ENCODE measurements at regions not wholly inside any gene's neighbourhood (a gene's known extent, or its start where the extent isn't known, plus 50 kb on each side); places are given as distances from the start of the nearest gene placed in this dataset.
"Not testable (repeated sequence)": the region's sequence is repeated elsewhere in the genome, so short reads cannot be mapped to it uniquely, and the experiment has no call there.

- no peak overlapping the region for H3K4me3 ChIP-seq
- no peak for DNase-seq (ENCODE audit: low spot score)
- no peak overlapping the region for H3K27ac ChIP-seq
- no peak for TF ChIP-seq CTCF (IDR thresholded peaks at IDR 0.05)
- no peaks in the 10 kb centered on the region for H3K36me3 ChIP-seq
- no peaks in the 10 kb centered on the region for H3K27me3 ChIP-seq
- no peaks in the 10 kb centered on the region for H3K9me3 ChIP-seq
- no peaks in the 10 kb centered on the region for H3K4me1 ChIP-seq
Observed at GRCh38 chr3:71944482-71945065, 159.6 kb upstream of the PROK2 start.

- Histone ChIP-seq H3K36me3 (no peaks in the 10 kb centered on the region), H3K9me3 (no peaks in the 10 kb centered on the region), H3K4me1 (no peaks in the 10 kb centered on the region), H3K27me3 (no peaks in the 10 kb centered on the region), H3K4me3 (no peak overlapping the region), H3K27ac (no peak overlapping the region)
- no peak for DNase-seq (ENCODE audit: low spot score)
- TF ChIP-seq CTCF (IDR thresholded peaks at IDR 0.05): no peak
Observed at GRCh38 chr3:71942432-71943187, 157.7 kb upstream of the PROK2 start.

GRCh38 chr3:71940486-71940885 is 155.5 kb upstream of the PROK2 start:
- Histone ChIP-seq H3K36me3 (no peaks in the 10 kb centered on the region), H3K4me1 (no peaks in the 10 kb centered on the region), H3K27ac (no peak overlapping the region), H3K4me3 (no peak overlapping the region), H3K9me3 (no peaks in the 10 kb centered on the region), H3K27me3 (no peaks in the 10 kb centered on the region)
- no peak for DNase-seq (ENCODE audit: low spot score)
- TF ChIP-seq CTCF (IDR thresholded peaks at IDR 0.05): no peak

- H3K9me3 ChIP-seq; DNase-seq (ENCODE audit: low spot score); H3K4me3 ChIP-seq; H3K36me3 ChIP-seq; H3K27ac ChIP-seq; H3K4me1 ChIP-seq; H3K27me3 ChIP-seq: not testable (repeated sequence)
Observed at GRCh38 chr3:71938081-71938480, 153.1 kb upstream of the PROK2 start.

- Histone ChIP-seq H3K4me1 (no peaks in the 10 kb centered on the region), H3K36me3 (no peaks in the 10 kb centered on the region), H3K4me3 (no peak overlapping the region), H3K27ac (no peak overlapping the region), H3K27me3 (no peaks in the 10 kb centered on the region), H3K9me3 (no peaks in the 10 kb centered on the region)
- DNase-seq (ENCODE audit: low spot score): no peak
- TF ChIP-seq CTCF (IDR thresholded peaks at IDR 0.05): no peak
Observed at GRCh38 chr3:71936681-71937080, 151.7 kb upstream of the PROK2 start.

GRCh38 chr3:71934520-71935270 is 149.7 kb upstream of the PROK2 start:
- Histone ChIP-seq H3K9me3 (no peaks in the 10 kb centered on the region), H3K4me3 (no peak overlapping the region), H3K36me3 (no peaks in the 10 kb centered on the region), H3K27me3 (no peaks in the 10 kb centered on the region), H3K27ac (no peak overlapping the region), H3K4me1 (peaks cover 0 to 9% of the 10 kb centered on the region in 2 donors)
- no peak for DNase-seq (ENCODE audit: low spot score)
- TF ChIP-seq CTCF (IDR thresholded peaks at IDR 0.05): no peak

Measured in right atrium auricular region (tissue), 2 donors.